ENCODE measurements at regions not wholly inside any gene's neighbourhood (a gene's known extent, or its start where the extent isn't known, plus 50 kb on each side); places are given as distances from the start of the nearest gene placed in this dataset.

DNA sequence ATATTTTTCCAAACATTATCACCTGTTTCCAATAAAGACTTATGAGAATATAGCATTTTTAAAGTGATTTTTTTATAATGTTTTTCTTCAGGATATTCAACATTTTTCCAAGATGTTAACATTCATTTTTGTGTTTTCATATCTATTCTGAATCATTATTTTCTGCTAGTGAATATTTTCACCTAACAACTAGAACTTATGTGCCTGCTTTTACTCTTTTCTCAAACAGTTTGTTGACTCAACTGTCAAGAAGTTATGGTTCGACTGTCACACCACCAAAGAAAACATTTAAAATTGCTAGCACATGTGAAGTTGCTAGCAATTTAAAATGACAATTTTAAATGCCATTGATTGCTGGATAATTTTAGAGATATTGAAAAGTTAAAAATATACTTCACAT is 343.3 kb upstream of the CDH9 start:
- TF ChIP-seq PBX3 (IDR thresholded peaks at IDR 0.05), result no peak
- TF ChIP-seq, protein P1, sequence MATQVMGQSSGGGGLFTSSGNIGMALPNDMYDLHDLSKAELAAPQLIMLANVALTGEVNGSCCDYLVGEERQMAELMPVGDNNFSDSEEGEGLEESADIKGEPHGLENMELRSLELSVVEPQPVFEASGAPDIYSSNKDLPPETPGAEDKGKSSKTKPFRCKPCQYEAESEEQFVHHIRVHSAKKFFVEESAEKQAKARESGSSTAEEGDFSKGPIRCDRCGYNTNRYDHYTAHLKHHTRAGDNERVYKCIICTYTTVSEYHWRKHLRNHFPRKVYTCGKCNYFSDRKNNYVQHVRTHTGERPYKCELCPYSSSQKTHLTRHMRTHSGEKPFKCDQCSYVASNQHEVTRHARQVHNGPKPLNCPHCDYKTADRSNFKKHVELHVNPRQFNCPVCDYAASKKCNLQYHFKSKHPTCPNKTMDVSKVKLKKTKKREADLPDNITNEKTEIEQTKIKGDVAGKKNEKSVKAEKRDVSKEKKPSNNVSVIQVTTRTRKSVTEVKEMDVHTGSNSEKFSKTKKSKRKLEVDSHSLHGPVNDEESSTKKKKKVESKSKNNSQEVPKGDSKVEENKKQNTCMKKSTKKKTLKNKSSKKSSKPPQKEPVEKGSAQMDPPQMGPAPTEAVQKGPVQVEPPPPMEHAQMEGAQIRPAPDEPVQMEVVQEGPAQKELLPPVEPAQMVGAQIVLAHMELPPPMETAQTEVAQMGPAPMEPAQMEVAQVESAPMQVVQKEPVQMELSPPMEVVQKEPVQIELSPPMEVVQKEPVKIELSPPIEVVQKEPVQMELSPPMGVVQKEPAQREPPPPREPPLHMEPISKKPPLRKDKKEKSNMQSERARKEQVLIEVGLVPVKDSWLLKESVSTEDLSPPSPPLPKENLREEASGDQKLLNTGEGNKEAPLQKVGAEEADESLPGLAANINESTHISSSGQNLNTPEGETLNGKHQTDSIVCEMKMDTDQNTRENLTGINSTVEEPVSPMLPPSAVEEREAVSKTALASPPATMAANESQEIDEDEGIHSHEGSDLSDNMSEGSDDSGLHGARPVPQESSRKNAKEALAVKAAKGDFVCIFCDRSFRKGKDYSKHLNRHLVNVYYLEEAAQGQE (IDR thresholded peaks at IDR 0.05; ENCODE audit: low read depth, low read length), result no peak
- TF ChIP-seq YY1 (IDR thresholded peaks at IDR 0.05; ENCODE audit: low read depth), result no peak

Data from SK-N-SH (cell line).